HepG2 (cell line): ENCODE measurements at regions not wholly inside any gene's neighbourhood (a gene's known extent, or its start where the extent isn't known, plus 50 kb on each side); places are given as distances from the start of the nearest gene placed in this dataset.

Source experiments
- FOXO1 ChIP-seq: sonication (generic); formaldehyde crosslinking; IDR thresholded peaks from 2 replicates; pipeline ENCODE4 v1.4.0; 2020; ENCODE audit warnings: missing genetic modification reagents
- GATAD1 ChIP-seq: IDR thresholded peaks from 2 replicates; pipeline ENCODE4 v1.6.1; 2016; ENCODE audit warnings: missing genetic modification reagents, missing compliant biosample characterization
- HOXA5 ChIP-seq: sonication (generic); formaldehyde crosslinking; IDR thresholded peaks from 2 replicates; pipeline ENCODE4 v1.4.0; 2020; ENCODE audit warnings: missing genetic modification reagents
- KDM1A ChIP-seq: IDR thresholded peaks from 2 replicates; pipeline ENCODE4 v1.6.1; 2016; ENCODE audit warnings: missing compliant biosample characterization
- MAZ ChIP-seq, 2 experiments: sonication (generic) in 1 of 2; formaldehyde crosslinking in 1 of 2; IDR thresholded peaks; 2 replicates each; pipeline versions ENCODE4 v1.5.0 to v1.6.1; 2012 to 2020; ENCODE audit warnings: low read depth in 2 of 2, mild to moderate bottlenecking in 2 of 2, borderline replicate concordance in 1 of 2, improper control_type of control experiment in 1 of 2, low read length in 1 of 2, missing genetic modification reagents in 1 of 2, moderate library complexity in 1 of 2
- TARDBP ChIP-seq: sonication (generic); formaldehyde crosslinking; IDR thresholded peaks from 2 replicates; pipeline ENCODE4 v1.8.0; 2022; ENCODE audit warnings: mild to moderate bottlenecking, missing genetic modification reagents
- TMF1 ChIP-seq: sonication (generic); formaldehyde crosslinking; IDR thresholded peaks from 2 replicates; pipeline ENCODE4 v1.8.1; 2022; ENCODE audit warnings: low read depth, missing genetic modification reagents
- ZFY ChIP-seq: sonication (generic); formaldehyde crosslinking; IDR thresholded peaks from 2 replicates; pipeline ENCODE4 v1.4.0; 2020; ENCODE audit warnings: missing genetic modification reagents
- ZNF101 ChIP-seq: sonication (generic); formaldehyde crosslinking; IDR thresholded peaks from 2 replicates; pipeline ENCODE4 v1.4.0; 2020; ENCODE audit warnings: mild to moderate bottlenecking, low read depth, missing genetic modification reagents, borderline replicate concordance
- ZNF138 ChIP-seq: sonication (generic); formaldehyde crosslinking; IDR thresholded peaks from 2 replicates; pipeline ENCODE4 v1.5.0; 2020; ENCODE audit warnings: mild to moderate bottlenecking, low read depth, missing genetic modification reagents
- ZNF292 ChIP-seq: sonication (generic); formaldehyde crosslinking; IDR thresholded peaks from 2 replicates; pipeline ENCODE4 v1.8.1; 2022; ENCODE audit warnings: mild to moderate bottlenecking, low read depth, missing genetic modification reagents, borderline replicate concordance
- ZNF326 ChIP-seq: sonication (generic); formaldehyde crosslinking; IDR thresholded peaks from 2 replicates; pipeline ENCODE4 v1.4.0; 2020; ENCODE audit warnings: missing genetic modification reagents, borderline replicate concordance
- ZNF335 ChIP-seq: sonication (generic); formaldehyde crosslinking; IDR thresholded peaks from 2 replicates; pipeline ENCODE4 v1.4.0; 2020; ENCODE audit warnings: missing genetic modification reagents
- ZNF572 ChIP-seq: sonication (generic); formaldehyde crosslinking; IDR thresholded peaks from 2 replicates; pipeline ENCODE4 v1.5.1; 2020; ENCODE audit warnings: mild to moderate bottlenecking, missing genetic modification reagents
- ZNF614 ChIP-seq: IDR thresholded peaks from 2 replicates; pipeline ENCODE4 v1.6.1; 2018; ENCODE audit warnings: missing biosample characterization, missing genetic modification reagents, inconsistent platforms, borderline replicate concordance
- ZSCAN22 ChIP-seq: sonication (generic); formaldehyde crosslinking; IDR thresholded peaks from 2 replicates; pipeline ENCODE4 v1.4.0; 2020; ENCODE audit warnings: mild to moderate bottlenecking, missing genetic modification reagents
- TF ChIP-seq, protein P1 (sequence below): sonication (generic); formaldehyde crosslinking; IDR thresholded peaks from 2 replicates; pipeline ENCODE4 v1.4.0; 2020; ENCODE audit warnings: missing genetic modification reagents, borderline replicate concordance
- TF ChIP-seq, protein P2 (sequence below): IDR thresholded peaks from 2 replicates; pipeline ENCODE4 v1.6.1; 2016; ENCODE audit warnings: control low read depth
- TF ChIP-seq, protein P3 (sequence below): sonication (generic); formaldehyde crosslinking; IDR thresholded peaks from 2 replicates; pipeline ENCODE4 v1.5.0; 2020; ENCODE audit warnings: missing genetic modification reagents
- TF ChIP-seq, protein P4 (sequence below): sonication (generic); formaldehyde crosslinking; IDR thresholded peaks from 2 replicates; pipeline ENCODE4 v1.5.1; 2020; ENCODE audit warnings: missing genetic modification reagents, mild to moderate bottlenecking, borderline replicate concordance

DNA sequence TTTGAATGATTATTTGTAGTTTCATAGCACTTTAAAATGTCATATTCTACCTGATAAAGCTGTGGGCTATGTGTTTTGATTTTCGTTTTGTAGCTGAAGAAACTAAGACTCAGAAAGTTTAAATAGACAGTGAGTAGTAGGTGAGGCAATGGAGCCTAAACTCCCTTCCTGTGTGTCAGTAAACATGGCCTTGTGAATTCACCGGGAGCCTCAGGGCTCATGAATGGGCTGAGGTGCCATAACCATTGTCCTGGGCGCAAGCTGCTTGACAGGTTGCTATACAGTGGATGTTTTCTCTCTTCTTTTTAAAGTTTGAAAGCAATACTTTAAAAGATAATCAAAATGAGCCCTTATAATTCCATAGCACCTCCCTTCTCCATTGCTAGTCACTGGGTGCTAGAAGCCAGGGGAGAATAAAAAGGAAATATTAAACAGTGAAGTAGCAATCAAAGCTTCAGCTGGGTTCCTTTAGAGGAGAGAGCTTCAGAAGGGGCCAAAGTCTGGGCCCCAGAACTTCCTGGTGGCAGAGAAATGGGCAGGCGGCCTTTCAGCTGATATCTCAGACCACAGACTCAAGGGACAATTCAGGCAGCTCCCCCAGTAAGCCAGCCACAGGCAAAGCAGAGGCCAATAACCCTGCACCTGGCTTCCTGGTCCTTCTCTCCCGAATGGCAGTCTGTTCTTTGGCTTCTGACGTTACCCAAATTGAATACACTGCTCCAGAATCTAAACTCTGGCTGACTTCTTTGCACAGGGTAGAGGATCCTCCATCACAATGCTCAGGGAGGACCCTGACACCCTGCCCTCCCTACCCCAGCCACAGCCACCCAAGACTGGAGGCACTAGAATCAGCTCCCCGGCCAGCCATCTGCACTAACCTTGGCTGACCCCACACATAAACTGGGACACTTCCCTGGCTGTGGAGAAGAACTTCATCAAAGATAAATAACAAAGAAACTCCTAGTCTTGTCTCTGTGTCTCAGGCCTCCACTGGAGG, 51.8 kb upstream of the NPAS2 start (continued):
- TF ChIP-seq, protein P1, sequence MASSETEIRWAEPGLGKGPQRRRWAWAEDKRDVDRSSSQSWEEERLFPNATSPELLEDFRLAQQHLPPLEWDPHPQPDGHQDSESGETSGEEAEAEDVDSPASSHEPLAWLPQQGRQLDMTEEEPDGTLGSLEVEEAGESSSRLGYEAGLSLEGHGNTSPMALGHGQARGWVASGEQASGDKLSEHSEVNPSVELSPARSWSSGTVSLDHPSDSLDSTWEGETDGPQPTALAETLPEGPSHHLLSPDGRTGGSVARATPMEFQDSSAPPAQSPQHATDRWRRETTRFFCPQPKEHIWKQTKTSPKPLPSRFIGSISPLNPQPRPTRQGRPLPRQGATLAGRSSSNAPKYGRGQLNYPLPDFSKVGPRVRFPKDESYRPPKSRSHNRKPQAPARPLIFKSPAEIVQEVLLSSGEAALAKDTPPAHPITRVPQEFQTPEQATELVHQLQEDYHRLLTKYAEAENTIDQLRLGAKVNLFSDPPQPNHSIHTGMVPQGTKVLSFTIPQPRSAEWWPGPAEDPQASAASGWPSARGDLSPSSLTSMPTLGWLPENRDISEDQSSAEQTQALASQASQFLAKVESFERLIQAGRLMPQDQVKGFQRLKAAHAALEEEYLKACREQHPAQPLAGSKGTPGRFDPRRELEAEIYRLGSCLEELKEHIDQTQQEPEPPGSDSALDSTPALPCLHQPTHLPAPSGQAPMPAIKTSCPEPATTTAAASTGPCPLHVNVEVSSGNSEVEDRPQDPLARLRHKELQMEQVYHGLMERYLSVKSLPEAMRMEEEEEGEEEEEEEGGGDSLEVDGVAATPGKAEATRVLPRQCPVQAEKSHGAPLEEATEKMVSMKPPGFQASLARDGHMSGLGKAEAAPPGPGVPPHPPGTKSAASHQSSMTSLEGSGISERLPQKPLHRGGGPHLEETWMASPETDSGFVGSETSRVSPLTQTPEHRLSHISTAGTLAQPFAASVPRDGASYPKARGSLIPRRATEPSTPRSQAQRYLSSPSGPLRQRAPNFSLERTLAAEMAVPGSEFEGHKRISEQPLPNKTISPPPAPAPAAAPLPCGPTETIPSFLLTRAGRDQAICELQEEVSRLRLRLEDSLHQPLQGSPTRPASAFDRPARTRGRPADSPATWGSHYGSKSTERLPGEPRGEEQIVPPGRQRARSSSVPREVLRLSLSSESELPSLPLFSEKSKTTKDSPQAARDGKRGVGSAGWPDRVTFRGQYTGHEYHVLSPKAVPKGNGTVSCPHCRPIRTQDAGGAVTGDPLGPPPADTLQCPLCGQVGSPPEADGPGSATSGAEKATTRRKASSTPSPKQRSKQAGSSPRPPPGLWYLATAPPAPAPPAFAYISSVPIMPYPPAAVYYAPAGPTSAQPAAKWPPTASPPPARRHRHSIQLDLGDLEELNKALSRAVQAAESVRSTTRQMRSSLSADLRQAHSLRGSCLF (CRISPR knock-in tag): no peak
- TF ChIP-seq, protein P2, sequence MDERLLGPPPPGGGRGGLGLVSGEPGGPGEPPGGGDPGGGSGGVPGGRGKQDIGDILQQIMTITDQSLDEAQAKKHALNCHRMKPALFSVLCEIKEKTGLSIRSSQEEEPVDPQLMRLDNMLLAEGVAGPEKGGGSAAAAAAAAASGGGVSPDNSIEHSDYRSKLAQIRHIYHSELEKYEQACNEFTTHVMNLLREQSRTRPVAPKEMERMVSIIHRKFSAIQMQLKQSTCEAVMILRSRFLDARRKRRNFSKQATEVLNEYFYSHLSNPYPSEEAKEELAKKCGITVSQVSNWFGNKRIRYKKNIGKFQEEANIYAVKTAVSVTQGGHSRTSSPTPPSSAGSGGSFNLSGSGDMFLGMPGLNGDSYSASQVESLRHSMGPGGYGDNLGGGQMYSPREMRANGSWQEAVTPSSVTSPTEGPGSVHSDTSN (CRISPR knock-in tag): no peak
- TF ChIP-seq ZNF138 (CRISPR knock-in tag): no peak
- no peak for TF ChIP-seq ZNF326 (CRISPR knock-in tag)
- peak; percentile 15; the same call in 1 of the 2 replicates for TF ChIP-seq ZNF335 (CRISPR knock-in tag)
- TF ChIP-seq MAZ (IDR thresholded peaks at IDR 0.05; ENCODE audit: borderline replicate concordance, low read depth, low read length): no peak
- no peak for TF ChIP-seq MAZ (CRISPR knock-in tag; IDR thresholded peaks at IDR 0.05; ENCODE audit: low read depth)
- peak; percentile 89 for TF ChIP-seq ZNF614 (CRISPR knock-in tag)
- TF ChIP-seq FOXO1: peak; percentile 75; the same call in 1 of the 2 replicates
- TF ChIP-seq TARDBP (CRISPR knock-in tag): 0 out of 2 replicates have a peak, but pooled peaks have one; percentile 27
- TF ChIP-seq GATAD1: peak; percentile 41; the same call in 1 of the 2 replicates
- no peak for TF ChIP-seq ZNF572 (CRISPR knock-in tag)
- peak; percentile 38; the same call in 1 of the 2 replicates for TF ChIP-seq ZNF292 (CRISPR knock-in tag)
- no peak for TF ChIP-seq HOXA5 (CRISPR knock-in tag)
- TF ChIP-seq ZNF101 (CRISPR knock-in tag): no peak
- TF ChIP-seq, protein P3, sequence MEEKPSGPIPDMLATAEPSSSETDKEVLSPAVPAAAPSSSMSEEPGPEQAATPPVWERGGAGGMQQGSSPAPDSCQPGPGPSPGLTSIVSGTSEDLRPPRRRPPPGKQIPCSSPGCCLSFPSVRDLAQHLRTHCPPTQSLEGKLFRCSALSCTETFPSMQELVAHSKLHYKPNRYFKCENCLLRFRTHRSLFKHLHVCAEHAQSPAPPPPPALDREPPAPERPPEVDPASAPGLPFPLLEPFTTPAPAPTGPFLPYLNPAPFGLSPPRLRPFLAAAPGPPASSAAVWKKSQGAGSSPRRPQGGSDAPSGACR (CRISPR knock-in tag): 0 out of 2 replicates have a peak, but pooled peaks have one; percentile 40
- TF ChIP-seq KDM1A: no peak
- TF ChIP-seq, protein P4, sequence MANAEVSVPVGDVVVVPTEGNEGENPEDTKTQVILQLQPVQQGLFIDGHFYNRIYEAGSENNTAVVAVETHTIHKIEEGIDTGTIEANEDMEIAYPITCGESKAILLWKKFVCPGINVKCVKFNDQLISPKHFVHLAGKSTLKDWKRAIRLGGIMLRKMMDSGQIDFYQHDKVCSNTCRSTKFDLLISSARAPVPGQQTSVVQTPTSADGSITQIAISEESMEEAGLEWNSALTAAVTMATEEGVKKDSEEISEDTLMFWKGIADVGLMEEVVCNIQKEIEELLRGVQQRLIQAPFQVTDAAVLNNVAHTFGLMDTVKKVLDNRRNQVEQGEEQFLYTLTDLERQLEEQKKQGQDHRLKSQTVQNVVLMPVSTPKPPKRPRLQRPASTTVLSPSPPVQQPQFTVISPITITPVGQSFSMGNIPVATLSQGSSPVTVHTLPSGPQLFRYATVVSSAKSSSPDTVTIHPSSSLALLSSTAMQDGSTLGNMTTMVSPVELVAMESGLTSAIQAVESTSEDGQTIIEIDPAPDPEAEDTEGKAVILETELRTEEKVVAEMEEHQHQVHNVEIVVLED (CRISPR knock-in tag): no peak
- TF ChIP-seq ZFY: 0 out of 2 replicates have a peak, but pooled peaks have one; percentile 12
- no peak for TF ChIP-seq ZSCAN22 (CRISPR knock-in tag)
- TF ChIP-seq TMF1 (CRISPR knock-in tag): no peak
